HUDEP-2 (cell line): ENCODE measurements at regions not wholly inside any gene's neighbourhood (a gene's known extent, or its start where the extent isn't known, plus 50 kb on each side); places are given as distances from the start of the nearest gene placed in this dataset.
A peak's percentile ranks its signal among the peaks of the same experiment; 100 is the strongest.
"Not testable (repeated sequence)": the region's sequence is repeated elsewhere in the genome, so short reads cannot be mapped to it uniquely, and the experiment has no call there.

Source experiments
- DNase-seq, 76 experiments: peaks; one replicate each; lab custom pipeline; 2025; ENCODE audit not compliant: unreplicated experiment in 76 of 76; lab: John Stamatoyannopoulos, UW

DNA sequence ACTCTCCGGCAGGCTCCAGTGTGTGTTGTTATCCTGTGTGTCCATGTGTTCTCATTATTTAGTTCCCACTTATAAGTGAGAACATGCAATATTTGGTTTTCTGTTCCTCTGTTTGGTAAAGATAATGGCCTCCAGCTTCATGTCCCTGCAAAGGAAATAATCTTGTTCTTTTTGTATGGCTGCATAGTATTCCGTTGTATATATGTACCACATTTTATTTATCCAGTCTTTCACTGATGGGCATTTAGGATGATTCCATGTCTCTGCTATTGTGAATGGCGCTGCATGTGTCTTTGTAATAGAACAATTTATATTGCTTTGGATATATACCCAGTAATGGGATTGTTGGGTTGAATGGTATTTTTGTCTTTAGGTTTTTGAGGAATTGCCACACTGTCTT lies 807.3 kb upstream of the CA10 start:
- no peak for DNase-seq

DNA sequence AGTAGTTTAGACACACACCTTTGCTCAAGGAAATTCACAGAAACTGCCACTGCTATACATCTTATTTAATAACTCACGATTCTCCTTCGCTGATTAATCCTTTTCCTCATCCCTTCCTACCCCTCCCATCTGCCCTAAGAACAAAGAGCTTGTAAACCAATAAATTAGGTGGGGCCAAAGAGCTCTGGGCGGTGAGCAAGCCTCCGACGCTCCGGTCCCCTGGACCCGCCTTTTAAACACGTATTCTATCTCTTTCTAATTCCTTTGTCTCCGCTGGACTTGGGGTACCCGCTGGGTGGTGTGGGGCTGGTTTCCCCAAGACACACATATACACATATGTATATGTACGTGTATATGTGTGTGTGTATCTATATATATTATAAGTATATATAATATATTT lies 803.2 kb upstream of the CA10 start:
- not testable (repeated sequence) for DNase-seq

DNA sequence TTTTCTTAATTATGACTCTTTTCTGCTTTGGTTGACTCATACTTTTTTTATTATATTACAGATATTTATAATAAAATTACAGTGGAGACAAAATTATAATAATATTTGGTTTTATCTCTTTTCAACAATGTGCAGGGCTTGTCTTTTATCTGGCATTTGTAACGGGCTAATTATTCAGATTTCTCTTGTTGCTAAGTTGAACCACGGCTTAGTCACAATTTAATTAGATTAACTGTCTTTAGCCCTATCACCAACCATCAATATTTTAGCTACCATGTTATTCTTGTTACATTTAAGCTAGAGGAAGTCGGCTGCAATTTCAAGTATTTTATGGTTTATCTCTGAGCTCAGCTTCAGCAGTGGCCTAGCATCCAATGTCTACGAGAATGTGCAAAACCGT lies 798.9 kb upstream of the CA10 start:
- DNase-seq: no peak

DNA sequence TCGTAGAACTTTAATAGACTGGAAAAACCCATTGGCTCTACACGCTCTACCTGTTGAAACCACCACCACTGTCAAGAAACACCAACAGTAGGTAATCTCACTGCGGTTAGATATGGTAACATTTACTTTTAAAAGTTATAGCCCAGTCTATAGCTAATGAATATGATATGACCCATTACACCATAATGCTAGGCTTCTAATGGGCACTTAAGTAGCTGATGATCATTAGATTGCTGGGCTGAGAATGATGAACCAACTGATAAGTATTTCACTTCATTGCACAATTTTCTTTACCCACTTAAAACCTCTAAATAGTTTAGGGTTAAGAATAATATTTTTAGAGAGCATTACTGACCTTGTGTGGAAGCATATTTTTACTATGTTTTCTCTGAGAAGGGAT lies 788.9 kb upstream of the CA10 start:
- DNase-seq: no peak

DNA sequence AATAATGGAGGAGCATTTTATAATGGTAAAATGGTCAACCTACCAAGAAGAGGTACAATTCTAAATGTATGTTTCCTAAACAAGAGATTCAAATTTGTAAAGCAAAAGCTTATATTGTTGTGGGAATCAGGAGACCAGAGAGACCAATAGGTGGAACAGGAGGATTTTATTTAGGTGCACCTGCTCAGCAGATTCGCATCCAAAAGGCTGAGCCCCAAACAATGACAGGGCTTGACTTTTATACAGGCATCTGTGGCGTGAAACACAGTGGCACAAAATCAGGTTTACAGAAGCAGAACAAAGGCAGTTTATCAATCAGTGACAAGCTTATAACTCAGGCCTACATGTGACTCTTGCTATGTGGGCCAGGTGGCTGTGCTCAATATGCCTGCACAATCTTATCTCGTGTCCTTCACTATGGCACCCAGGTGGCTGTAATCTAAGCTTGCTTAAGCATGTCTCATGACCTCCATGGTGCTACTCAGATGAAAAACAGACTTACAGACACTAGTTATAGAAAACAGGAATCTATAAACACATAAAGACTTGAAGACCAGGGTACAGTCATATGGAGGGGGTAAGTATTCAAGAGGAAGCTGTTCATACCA lies 780.2 kb upstream of the CA10 start:
- DNase-seq: no peak

DNA sequence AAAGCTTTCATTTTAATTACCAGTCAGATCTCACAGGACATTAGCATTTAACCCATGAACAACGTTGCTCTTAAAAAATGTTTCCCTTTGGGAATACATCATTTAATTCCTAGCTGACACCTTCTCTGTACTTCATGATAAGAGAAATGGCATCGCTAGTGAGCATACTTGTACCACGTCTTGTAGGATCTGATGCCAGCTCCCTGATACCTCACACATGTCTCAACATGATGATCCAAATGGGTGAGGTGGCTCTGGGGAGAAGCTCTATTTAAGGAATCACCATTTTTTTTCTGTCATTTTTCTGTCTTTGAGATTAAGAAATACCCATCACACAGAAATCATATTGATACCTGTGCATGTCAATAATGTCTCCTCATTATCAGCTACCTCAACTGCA lies 772.1 kb upstream of the CA10 start:
- DNase-seq: no peak

DNA sequence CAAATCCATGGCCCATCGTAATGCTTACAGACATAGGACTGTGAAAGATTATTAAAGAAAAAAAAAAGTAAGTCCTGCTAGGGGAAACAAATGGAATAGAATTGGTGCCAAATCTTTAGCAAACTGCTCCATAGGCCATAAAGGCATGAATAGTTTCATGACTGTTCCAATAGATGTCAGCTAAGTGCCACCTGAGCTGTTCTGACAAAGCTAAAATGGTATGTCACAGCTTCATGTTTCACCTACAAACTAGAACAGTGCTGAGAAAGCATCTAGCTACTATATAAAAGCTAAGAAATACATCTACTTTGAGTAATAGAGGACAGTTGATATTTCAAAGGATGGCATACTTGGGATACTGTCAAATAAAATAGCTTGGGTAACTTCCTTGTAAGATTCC lies 771.6 kb upstream of the CA10 start:
- DNase-seq: no peak

DNA sequence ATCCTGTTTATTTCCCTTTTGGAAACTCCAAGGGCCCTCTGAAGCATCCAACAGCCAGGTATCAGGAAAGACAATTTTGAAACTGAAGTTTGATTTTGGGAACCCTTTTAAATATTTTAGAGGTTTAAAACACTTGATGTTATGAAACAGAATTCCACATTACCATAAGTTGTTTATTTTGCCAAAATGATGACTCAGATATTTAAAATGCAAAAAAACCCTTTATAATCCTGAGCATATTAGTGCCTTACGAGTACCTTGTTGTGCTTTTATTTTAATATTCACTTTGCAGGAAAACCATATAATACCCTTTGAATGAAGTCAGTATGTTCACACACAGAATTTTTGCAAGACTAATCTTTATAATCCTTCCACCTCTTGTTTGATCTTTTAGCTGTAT lies 765.1 kb upstream of the CA10 start:
- no peak for DNase-seq

DNA sequence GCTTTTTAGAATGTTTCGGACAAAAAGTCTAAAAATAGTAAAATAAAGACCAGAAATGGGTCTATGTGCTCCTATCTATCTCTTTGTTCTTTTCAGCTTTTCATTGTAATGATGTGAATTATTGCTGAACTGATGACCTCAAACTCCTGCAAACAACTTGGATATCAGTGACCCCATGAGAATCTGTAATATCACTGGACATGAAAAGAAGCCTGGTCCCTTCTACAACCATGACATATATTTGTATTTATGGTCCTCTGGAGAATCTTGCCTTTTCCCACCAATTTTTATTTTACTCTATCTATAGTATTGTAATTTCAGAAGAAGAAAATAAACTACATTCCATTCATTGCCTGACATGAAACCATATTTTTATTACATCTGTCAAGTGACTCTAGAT lies 740.7 kb upstream of the CA10 start:
- no peak for DNase-seq

DNA sequence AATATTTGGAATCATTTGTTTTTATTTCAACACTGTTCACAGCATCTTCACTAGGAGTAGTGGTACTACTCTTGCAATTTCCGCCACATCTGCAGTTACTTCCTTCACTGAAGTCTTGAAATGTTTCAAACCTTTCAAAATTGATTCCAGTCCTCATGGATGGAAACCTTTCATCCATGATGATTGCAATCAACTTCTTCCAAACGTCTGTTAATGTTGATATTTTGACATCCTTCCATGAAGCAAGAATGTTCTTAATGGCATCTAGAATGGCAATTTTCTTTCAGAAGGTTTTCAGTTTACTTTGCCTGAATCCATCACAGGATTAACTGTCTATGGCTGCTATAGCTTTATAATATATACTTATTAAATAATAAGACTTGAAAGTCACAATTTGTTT lies 736.8 kb upstream of the CA10 start:
- no peak for DNase-seq

DNA sequence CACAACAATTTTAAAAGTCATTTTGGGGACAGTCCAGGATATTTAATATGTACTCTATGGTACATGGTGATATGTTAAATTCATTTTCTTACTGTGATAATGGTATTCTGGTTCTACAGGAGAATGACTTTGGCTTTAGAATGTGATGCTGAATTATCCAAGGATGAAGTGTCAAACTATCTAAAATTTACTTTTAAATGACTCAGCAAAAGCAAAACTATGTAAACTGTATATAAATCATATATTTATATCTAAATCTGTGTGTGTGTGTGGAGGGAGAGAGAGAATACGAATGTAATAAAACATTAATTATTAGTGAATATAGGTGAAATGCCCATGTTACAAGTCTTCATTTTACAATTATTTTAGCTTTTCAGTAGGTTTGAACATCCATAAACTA lies 733.8 kb upstream of the CA10 start:
- DNase-seq: no peak

DNA sequence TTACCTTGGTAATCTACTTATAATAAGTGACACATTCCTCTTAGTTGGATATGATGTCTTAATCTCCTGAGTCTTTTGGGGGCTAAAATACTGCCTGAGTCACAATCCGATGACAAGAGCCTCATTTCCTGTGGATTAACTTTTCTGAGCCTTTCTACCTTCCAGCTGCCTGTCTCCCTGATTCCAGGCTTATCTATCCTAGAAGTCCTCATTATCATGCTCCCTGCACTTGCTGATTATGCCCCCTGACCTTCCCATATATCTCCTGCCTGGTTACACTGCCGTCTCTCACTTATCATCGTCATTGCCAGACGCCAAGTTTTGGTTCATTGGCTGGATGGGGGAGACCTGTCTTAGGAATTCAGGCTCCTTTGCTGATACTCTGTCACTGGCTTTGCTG lies 727.4 kb upstream of the CA10 start:
- DNase-seq: no peak

DNA sequence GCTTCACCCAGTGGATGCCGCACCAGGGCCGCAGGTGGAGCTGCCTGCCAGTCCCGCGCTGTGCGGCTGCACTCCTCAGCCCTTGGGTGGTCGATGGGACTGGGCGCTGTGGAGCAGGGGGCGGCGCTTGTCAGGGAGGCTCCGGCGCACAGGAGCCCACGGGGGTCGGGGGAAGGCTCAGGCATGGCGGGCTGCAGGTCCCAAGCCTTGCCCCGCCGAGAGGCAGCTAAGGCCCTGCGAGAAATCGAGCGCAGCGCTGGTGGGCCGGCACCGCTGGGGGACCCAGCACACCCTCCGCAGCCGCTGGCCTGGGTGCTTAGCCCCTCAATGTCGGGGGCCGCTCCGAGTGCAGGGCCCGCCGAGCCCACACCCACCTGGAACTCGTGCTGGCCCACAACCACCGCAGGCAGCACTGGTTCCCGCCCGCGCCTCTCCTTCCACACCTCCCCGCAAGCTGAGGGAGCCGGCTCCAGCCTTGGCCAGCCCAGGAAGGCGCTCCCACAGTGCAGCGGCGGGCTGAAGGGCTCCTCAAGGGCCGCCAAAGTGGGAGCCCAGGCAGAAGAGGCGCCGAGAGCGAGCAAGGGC lies 725.5 kb upstream of the CA10 start:
- not testable (repeated sequence) for DNase-seq

DNA sequence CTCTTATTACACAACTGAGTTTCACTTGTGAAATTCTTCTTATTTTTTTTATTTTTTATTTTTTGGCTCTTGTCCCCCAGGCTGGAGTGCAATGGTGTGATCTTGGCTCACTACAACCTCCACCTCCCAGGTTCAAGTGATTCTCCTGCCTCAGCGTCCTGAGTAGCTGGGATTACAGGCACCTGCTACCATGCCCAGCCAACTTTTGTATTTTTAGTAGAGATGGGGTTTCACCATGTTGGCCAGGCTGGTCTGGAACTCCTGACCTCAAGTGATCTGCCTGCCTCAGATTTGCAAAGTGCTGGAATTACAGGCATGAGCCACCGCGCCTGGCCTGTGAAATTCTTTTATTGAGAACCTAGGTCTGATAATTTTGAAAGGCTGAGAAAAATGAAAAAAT lies 688.3 kb upstream of the CA10 start:
- not testable (repeated sequence) for DNase-seq

DNA sequence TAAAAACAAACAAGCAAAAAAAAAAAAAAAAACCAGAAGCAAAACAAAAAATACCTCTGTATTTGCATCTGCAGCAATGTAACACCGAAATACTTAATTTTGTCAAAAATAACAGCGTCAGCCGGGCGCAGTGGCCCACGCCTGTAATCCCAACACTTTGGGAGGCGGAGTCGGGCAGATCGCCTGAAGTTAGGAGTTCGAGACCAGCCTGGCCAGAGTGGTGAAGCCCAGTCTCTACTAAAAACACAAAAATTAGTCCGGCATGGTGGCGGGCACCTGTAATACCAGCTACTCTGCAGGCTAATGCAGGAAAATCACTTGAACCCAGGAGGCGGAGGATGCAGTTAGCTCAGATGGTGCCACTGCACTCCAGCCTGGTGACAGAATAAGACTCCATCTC lies 683.5 kb upstream of the CA10 start:
- DNase-seq: no peak

DNA sequence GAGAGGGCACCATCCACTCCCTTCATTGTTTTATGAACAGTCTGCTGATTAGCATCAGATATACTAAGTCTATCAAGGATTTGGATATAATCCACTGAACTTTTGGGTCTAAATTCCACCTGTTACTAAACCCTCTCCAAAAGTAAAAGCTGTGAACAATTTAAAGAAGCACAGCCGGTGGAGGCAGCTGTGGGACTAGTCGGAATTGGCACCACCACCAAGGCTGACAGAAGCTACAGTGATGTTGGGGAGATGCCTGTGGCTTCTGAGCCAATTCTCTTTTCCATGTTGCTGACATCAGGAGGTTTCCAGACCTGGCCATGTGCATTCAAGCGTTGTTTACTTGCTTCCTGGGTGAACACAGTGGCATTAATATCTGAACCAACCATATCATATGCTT lies 679.0 kb upstream of the CA10 start:
- no peak for DNase-seq

DNA sequence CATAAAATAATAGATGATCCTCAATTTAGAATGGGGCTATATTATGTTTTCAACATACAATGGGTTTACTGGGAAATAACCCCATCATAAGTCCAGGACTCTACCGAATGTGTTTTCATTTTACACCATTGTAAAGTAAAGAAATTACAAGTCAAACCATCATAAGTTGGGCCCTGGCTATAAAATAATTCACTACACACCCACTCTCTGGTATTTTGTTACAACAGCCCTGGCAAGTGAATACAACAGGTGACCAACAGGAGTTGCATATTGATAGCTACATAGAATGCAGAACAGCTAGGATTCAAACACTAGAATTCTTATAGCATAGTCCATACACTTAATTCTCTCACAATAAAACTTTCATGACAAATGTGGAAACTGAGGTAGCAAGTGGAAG lies 673.0 kb upstream of the CA10 start:
- no peak for DNase-seq

DNA sequence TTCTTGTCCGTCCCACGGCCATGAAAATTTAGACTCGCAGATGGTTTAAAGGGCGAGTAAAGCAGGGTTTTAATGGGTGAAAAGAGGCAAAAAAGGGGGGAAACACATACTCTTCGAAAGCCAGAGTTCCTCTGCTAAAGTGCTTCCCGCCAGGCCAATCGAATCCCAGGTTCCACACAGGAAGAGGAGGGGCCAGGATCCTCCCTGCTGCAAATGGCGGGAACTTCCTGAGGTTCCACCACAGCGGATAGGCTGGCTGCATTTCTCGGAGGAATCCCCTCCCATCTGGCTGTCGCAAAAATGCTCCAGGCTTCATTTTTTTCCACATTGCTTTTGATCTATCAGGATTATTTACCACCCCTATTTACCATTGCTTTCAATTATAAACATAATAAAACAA lies 670.1 kb upstream of the CA10 start:
- DNase-seq: no peak

DNA sequence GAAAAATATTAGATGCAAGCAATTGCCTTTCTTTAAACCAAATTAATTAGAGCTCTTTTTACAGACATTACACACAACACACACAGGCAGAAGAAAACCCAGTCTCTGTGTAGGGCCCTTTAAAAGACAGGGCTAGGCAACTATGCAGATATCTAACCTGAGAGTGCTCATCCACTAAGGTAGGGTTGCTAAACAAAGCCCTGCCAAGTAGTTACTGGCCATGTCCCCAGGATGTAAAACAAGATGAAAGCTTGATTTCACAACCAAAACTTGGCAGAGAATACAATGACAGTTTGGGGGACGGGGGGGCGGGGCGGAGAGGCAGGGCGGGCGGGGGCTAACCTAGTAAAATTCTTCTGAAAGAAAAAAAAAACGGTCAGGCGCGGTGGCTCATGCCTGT lies 669.0 kb upstream of the CA10 start:
- no peak for DNase-seq

DNA sequence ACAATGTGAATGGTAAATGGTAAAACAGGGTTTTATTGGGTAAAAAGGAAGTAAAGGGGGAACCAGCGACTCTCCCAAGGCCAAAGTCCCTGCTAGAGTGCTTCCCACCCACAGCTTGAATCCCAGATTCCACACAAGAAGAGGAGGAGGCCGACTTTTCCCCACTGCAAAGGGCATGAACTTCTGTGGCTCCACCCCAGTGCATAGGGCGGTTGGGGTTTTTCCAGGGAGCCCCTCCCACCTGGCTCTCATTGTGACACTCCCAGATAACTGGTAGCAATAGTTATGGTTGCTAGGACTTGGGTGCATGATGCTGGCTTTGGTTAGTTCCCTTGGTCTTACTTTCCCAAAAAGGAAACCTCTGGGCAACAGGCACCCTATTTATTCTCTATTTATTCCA lies 666.0 kb upstream of the CA10 start:
- peak in 4 of 76 experiments; percentile 0 to 7 (median 3) for DNase-seq

DNA sequence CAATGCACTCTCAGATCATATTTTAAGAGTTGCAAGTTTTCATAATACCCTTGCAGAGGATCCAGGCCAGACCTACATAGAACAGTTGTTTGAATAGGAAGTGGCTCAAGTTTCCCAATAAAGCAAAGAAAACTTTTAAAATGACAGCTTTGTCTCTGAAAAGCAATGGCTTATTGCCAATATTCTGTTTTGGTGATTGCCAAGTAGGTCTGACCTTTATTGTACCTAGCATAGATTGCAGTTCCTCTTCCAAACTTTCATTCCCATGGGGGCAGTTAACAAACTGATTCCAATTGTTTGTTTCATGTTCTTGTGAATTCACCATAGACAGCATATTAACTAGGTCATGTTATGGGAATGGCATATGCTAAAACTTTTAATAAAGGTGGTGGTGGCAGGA lies 664.6 kb upstream of the CA10 start:
- no peak for DNase-seq

DNA sequence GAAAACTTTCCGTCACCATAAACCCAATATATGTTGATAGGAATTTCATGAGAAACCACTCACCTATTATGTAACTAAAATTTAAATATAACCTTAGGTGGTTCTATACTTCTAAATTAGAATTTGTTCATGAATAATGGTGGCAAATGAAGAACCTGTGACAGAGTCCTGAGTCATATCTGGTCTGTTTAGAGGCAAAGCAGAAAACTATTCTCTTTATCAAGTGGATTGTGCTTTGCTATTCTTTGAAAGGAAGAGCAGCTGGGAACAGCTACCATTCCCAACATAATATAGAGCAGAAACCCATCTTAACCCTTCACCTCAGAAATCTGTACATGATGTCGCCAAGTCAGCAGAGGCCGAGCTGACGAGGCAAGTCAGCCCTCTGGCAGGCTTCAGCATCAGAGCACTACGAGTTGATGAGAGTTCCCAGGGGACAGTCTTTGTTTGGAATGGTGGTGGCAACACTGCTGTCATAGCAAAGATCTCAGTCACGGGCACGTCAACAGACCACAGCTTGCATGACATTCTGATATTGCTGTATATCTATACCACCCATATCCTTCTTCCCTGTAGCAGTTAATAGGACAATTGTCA lies 631.9 kb upstream of the CA10 start:
- DNase-seq: no peak

DNA sequence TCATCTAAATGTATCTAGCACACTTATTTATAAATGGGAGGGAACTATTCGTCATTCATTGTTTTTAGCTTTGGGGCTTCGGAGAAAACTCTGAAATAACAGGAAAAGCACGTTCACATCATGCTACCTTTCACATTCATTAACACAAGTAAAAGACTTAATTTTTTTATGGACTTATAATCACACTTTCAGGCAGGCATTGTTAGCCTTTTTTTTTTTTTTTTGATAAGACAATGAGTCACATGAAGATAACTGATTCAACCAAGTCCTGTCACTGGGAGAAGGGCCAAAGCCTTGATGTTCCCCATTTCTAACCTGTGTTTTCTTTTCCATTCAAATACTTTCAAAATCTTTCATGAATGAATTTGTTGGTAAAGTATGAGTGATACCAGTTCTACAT lies 631.3 kb upstream of the CA10 start:
- peak in 1 of 76 experiments; percentile 22 for DNase-seq
